HG03025 (cell line): ENCODE measurements at regions not wholly inside any gene's neighbourhood (a gene's known extent, or its start where the extent isn't known, plus 50 kb on each side); places are given as distances from the start of the nearest gene placed in this dataset.

Experiments used
- ATAC-seq: cut with Tn5 transposase; IDR thresholded peaks from one replicate; pipeline ENCODE4 v1.9.1; 2021; ENCODE audit warnings: mild to moderate bottlenecking, moderate library complexity; ENCODE audit not compliant: unreplicated experiment, low FRiP score

DNA sequence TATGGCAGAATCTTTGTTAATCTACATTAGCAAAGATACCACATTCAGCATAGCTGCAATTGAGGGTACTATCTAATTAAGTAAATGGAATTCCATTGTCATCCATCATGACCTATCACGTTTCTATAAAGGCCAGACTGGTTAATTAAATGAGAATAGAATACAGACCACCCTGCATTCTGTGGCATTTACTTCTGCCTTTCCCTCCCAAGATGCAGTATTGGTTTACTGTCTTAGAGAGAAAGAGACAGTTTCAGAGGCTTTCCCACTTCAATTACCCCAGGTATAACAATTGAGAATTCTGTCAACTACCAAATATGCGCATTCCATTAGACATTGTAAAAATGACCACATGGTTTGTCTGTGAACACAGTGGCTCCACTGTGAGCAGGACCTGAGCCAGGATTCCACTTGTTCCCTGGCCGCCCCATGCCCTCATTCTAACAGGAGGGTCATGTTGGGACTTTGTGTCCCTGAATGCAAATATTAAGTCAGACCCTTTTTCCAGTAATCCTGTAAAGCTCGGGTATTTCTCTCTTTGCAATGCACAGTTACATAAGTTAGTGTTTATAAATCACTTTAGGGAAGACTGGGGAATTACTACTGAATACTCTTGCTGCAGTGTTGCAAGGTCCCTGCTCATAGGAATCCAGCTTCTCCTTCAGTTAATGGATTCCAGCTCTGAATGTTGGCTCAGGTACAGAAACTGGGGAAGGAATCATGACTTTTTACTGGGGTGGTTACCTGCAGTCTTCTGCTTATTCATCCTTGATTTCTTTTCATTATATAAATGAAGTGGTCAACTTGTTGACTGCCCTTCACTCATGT, 261.0 kb downstream of the PDGFC start:
- ATAC-seq, result no peak

DNA sequence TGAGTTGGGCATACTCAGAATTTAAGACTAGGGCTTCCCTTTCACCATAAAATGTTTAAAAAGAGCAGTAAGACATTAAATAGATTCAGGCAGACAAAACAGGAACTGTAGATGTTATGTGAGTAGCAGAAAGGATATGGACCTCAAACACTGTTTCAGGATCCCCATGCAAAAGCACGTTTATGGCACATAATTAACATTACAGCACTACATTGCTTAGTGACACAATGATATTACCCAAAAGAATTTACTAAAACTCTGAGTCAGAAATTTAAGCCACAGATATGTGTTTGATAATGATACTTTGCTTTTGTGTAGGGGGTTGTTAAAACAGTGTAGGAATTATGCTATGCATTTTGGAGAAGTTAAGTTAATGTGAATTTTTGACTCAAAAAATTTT, 266.3 kb downstream of the PDGFC start:
- no peak for ATAC-seq

DNA sequence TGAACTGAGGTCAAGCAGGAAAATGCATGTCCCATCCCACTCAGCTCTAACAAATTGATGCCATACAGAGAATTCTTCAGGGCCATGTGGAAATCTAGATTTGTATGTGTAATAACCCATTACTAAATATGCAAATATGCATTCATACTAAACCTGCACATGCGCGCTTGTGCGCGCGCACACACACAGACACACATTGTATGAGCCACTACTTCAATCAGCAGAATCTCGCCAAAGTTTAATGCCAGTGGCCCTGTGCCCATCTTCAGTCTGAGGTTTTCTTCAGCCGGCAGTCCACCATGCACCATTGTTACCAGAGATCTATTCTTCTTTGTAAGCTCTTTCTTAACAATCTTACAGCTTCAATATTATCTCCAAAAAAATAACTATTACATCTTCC, 276.4 kb downstream of the PDGFC start:
- ATAC-seq, result no peak

DNA sequence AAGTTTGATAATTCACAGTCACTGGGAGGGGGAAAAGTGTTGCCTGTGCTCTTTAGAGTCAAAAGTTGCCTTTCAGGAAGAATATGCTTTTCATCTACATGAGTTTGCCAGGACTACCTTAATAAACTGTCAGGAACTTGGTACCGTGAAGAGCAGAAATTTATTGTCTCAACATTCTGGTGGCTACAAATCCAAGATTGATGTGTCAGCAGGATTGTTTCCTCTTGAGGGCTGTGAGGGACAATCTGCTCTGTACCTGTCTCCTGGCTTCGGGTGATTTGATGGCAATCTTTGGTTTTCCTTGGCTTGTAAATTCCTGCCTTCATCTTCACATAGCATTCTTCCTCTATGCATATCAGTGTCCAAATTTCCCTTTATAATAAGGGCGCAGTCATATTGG, 277.2 kb downstream of the PDGFC start:
- ATAC-seq, result no peak

DNA sequence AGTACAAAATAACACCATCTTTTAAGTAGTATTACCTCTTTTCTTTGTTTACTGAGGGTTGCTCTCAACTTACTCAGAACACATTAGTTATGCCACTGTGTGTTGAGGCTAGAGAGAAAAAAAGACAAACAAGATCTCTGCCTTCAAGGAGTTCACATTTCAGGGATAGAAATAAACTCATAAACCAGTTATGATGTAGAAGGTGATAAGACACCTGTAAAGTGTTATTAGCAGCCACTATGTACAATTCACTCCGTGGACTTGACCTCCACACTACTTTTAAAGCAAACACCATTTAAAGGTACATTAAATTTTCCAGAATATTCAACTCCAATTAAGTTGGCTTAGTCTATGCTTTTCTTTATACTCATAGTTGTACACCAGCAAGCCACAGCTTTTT, 278.0 kb downstream of the PDGFC start:
- no peak for ATAC-seq

DNA sequence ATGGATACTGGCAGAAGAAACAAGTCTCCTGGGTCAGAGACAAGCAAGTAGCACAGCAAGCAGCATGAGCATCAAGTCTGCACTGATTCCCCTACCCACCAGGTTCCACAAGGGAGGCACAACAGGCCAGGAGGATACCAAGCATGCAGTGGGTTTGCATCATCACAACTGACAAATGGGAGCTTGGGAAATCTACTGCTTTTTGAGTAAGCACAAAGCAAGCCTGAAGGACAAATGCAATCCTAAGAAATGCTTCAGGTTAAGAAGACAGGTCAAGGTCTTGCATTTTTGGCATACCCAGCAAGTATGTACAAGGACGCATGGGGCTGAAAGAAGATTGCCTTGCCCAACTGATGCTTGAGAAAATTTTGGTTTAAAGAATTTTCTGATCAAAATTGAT, 279.6 kb downstream of the PDGFC start:
- no peak for ATAC-seq

DNA sequence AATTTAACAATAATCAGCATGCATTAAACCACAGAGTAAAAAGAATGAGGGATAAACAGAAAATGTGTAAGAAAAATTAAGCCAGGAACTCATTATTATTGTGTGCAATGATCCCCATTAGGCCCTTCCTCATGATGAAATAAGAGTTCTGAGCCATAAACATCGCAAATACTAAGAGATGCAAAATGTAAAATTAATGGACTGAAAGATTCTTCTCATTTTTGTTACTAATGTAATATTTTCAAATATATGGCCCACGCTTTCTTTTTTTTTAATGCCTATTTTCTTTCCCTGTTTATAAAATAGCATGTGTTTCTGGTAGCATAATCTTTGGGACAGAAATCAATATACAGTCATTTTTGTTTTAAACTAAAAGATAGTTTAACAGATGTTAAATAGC, 281.0 kb downstream of the PDGFC start:
- ATAC-seq, result no peak

DNA sequence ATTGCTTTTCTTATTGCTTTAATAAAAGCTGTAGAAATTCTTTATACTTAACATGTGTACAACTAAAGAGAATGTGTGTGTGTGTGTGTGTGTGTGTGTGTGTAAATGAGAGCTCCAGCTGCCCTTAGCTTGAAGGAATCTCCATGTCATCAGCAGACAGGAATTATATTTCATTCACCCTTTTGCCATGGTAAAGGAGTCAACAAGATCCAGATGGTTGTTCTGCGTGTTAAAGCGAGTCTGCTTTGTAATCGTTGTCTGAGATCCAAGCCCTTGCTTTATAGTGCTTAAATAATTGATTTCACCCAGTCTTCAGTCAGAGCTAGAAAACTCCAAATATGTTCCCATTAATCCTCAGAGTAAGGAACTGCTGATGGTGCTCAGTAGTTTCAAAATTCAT, 285.5 kb downstream of the PDGFC start:
- no peak for ATAC-seq

DNA sequence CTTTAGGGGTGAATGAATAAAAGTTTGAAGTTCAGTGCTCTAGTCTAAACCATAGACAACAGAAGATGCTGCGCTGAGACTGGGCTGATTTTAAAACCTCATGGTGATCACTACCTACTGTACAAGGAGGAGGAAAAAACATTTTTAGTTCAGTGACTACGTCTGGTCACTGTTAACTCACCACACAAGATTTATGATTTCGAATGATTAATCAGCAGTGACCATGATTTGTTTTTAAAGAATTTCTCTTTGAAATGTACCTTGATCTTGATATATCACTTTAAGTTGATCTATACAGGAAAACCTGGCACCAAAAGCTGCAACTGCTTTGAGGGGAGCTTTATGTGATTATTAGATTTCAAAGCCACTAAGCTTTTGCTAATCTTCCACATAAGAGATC, 286.3 kb downstream of the PDGFC start:
- ATAC-seq, result no peak

DNA sequence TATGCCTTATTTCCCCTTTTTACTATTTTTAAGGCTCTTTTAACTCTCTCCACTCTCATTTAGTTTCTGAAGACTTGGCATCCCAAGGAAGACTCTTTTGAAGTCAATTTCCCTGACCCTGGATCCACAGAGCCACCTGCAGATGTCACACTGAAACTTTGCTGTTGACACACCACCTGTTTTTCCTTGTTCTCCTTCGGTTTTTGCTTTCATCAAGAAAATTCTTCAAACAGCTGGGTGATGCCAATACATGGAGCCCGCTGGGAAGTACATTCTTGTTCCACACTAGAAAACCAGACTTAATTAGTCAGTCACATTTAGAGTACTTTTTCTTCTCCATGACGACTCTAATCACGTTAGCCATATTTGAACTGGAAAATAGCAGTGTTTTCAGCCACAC, 293.9 kb downstream of the PDGFC start:
- no peak for ATAC-seq

DNA sequence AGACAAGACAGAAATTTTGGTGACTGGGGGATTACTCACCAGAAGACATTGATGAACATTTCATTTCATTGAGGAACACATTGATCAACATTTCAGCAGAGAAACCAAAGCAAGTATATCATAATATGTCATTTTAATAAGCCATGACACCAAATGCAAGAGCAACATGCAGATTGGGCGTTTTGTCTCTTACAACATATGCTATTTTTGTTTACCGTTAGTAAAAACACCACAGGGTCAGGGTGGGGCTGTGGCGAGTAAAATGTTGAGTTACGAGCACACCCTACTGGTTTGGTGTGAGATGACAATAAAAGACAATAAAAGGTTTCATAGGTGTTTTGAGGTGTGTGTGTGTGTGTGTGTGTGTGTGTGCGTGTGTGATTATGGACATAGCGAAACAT, 294.5 kb downstream of the PDGFC start:
- ATAC-seq, result no peak

DNA sequence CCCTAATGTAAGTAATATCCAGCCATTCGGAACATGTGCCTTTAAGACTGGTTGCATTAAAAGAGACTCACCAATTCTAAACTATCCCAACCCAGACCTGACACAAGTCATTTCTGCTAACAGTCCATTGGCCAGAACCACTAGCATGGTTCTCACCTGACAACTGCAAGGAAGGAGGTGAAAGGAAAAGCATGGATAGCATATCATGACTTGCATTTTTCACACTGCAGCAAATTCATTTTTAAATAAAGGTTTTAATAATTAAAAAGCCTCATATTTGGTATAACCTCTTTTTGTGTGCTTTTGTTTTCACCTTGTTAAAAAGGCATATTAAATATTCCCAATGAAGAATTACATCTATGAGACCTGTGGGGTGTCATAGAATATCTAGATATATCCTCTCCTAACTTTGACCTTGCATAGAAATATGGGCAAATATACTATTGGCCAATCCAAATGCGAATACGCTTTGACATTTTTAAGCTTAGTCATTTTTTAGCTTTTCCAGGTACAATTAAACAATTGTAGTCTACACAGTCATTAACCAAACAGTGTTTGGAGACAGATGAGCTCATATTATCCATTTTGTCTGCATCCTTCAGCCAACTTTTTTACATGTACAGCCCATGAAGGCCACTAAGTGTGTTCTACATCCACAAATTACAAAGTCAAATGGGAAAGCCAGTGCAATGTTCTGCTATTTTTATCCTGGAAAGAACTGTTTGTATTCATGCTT, 295.3 kb downstream of the PDGFC start:
- no peak for ATAC-seq

DNA sequence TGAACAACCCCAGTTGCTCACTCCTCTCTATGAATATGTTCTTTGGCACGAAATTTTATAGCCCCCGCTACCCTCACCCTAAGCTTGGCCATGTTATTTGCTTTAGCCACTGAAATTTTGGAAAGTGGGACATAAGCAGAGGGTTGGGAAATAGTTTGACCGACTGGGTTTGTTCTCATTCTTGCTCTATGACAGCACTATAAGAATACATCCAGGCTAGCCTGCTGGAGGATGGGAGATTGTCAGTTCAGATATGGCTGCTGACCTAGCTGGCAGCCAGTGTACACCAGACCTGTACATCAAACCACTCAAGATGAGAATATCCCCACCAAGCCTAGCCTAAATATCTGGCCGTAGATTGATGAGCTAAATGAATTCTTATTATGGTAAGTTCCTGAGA, 298.1 kb downstream of the PDGFC start:
- no peak for ATAC-seq

DNA sequence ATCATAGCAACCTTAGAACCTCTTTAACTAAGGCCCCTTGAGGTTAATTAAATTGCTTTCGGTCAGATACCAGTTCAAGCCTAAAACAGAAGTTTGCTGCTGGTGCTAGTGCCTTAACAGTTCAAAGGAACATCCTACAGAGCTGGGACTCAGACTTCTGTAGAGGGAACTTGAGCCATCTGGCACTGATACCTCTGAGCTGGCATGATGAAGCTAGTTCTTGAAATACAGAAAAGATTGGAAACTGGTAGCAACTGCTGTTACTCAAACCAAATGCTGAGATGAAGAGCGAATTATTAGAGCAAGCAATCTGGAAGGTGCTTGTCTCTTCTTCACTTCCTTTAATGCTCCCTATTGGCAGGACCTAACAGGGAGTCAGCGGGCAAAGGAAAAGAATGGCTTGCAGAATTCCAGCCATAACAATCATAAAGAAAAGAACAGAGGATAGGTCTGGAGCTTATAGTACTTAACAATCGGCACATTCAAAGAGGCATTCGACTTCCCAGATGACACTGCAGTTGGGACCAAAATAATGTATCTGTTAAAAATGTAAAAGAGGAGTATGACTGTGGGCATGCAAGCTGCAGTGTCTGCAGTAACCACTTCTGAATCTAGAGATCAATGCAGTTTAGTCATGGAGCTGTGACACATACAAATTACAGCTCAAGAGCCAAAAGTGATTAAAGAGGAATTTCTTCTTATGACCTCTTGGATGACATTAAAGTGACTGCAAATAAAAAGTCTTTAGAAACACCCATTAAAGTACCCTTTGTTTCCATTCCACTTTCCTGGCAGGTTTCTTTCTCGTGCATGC, 298.9 kb downstream of the PDGFC start:
- ATAC-seq, result no peak

DNA sequence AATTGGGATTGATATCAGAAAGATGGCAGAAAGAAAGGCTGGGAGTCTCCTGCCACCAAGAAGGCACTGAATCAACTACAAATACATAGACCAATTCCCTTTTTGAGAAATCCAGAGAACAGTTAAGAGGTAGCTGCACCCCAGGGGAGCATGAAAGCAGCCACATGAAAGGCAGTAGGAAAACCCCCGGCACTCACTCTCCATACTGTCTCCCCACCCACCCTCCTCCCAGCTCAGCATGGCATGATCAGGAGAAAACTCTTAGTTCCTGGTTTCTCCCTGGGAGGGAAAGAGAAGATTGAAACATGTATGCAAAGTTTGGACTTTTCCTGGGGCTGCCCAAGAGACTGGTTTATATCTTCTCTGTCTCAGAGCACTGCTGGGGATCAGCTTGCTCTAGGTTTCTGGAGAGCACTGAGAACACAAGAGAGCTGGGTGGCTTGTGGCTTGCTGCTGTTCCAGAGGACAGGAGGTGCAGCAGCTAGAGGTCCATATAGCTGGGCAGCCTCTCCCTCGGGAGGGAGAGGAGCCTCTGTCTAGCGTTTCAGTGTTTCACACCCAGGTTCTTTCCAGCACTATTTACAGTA, 305.7 kb downstream of the PDGFC start:
- no peak for ATAC-seq

DNA sequence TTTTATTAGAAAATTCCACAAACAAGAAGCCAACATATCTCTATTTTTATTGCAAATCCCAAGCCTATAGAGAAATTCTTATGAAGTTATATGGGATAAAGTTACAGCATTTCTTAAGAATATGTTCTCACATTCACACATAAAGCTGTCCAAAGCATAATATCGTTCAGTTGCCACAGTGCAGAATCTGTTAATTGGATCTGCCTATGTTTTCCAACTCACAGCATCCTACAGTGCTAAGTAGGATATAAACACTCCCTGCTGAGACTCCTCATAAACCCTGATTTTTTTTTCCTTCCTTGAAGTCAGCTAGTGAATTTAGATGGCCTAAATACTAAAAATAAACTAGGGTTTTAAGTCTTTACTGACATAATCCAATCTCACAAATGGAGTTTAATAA, 307.9 kb downstream of the PDGFC start:
- ATAC-seq, result no peak

DNA sequence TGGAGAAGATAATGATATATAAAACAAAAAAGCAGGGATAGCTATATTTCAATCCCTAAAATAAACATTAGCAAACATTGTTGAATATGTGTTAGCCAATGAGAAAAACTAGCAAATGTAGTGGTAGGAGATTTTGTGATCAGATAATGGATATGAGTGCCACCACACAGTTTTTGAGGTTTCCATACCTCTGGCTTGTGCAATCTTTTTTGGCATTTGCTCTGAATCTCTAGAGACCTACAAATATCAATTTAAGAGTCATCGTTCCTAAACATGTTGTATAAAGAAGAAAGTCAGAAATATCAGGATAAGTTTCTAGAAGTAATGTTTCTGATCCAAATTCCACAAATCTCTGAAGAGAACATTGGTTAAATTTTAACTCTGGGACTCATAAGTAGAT, 308.7 kb downstream of the PDGFC start:
- ATAC-seq, result no peak

DNA sequence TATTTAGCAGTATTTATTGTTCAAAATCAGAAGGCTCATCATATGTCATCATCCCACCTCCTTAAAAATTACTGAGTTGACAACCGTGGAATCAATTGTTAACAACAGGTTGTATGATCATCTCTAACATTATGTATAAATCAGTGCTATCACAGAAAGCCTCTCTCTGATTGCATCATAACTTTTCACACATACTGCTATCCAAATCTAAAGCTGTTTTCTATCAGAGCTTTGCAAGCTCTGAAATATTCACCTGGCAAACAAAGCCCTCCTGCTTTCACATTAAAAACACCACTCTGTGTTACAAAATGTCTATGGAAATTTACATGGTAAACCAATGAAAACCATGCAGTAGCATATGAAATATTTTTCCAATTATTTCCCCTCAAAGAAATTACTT, 310.0 kb downstream of the PDGFC start:
- no peak for ATAC-seq

DNA sequence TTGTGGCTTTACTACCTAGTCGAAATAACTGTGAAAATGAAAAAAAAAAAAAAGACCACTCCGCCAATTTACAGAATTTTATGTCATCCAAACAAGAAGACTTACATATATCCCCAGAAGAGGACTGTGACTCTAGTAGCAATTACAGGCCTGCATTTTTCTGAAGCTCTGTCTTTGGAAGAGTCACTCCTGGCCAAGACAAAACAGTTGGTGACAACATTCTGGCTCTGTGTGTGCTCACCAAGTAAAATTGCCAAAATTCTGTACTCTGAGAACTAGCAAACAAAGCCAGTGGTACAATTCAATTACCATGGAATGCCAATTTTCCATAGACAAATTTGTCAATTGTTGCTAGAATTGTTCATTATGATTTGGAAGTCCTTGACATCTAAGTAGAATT, 311.1 kb downstream of the PDGFC start:
- no peak for ATAC-seq

DNA sequence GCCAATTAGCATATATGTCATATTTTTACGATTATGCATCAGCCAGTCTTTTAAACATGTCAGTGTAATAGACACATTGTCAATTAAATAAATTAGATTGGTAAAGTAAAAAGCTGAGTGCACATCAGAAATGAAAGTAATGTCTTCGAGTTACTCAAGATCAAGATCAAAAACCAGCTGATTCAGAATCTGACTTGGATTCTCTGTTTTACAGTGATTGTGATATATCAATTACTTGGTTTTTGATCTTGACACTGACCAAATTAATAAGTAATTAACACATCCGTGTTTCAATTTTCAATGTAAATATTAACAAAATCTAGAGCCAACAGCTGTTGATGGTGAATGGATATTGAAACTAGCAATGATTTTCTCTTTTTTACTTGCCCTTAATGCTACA, 311.6 kb downstream of the PDGFC start:
- ATAC-seq, result no peak

DNA sequence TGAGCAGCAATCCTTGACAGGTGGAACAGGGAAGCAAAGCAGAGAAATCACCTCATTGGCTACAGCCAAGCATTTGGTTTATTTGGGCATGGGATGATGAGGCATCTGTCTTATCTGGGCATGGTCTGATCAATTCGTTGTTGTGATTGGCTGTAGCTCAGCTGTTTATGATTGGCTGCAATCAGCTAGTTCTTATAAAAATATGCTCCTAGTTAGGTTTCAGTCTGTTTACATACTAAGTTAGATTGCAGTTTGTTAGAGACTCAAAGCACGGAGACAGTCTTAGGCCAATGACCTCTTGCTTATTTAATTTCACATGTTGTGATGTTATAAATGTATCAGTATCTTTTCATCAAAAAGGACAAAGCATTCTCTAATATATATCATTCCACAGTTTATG, 312.0 kb downstream of the PDGFC start:
- no peak for ATAC-seq
